IPS-NIHi7 (cell line): ENCODE measurements at regions not wholly inside any gene's neighbourhood (a gene's known extent, or its start where the extent isn't known, plus 50 kb on each side); places are given as distances from the start of the nearest gene placed in this dataset.

Source experiments
- DNase-seq: peaks from one replicate; pipeline ENCODE4 v3.0.0; 2012; ENCODE audit warnings: mixed read lengths; ENCODE audit errors: extremely low spot score

DNA sequence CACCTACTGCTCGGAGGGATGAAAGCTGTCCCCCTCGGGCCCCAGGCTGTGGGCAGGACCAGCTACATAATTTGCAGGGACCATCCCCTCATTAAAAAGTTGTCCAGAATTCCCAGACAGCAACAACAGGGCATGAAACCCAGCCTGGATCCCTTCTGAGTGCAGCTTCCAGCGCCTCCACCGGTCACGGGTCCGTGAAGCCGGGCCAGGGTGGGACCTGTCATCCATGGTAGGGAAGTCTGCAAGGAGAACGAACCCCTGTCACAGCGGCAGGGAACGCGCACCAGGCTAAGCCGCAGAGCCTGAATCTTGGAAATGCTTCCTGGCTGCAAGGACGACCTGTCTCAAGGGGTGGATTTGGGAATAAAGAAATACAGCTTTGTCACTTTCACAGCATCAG is 214.2 kb downstream of the RBFOX3 start:
- no peak for DNase-seq

DNA sequence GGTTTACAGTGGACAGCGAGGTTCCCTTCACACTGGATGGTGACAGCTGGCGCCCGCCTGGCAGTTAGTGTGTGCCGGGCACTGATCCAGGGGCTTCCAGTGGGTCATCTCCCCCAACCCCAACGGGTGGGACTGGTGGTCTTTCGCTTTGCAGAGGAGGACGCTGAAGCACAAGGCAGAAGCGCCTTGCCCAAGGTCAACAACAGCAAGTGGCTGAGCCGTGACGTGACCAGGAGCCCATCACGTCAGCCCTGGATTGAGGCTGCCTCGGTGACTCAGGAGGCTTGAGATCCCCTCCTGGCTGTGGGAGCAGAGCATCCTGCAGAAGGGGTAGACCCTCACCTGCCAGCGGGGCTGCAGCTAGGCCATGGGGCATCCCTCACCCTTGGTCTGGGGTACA is 215.3 kb downstream of the RBFOX3 start:
- no peak for DNase-seq

DNA sequence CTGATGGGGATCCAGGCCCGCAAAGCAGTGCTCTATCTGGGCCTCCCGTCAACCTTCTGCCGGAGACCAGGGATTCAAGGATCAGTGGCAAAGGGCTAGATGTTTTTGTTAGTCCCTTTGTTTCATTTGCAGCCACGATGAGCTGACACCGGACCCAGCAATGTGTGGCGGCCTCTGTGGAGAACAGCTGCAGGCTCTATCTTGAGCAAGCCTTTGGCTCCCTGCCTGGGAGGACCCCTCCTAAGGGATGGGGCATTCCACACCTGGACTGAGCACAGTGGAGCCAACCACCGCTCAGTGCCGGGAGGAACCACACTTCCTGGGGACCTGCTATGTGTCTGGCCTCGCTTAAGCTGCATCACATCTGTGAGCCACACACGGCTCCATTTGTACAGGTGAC is 215.8 kb downstream of the RBFOX3 start:
- DNase-seq, result no peak

DNA sequence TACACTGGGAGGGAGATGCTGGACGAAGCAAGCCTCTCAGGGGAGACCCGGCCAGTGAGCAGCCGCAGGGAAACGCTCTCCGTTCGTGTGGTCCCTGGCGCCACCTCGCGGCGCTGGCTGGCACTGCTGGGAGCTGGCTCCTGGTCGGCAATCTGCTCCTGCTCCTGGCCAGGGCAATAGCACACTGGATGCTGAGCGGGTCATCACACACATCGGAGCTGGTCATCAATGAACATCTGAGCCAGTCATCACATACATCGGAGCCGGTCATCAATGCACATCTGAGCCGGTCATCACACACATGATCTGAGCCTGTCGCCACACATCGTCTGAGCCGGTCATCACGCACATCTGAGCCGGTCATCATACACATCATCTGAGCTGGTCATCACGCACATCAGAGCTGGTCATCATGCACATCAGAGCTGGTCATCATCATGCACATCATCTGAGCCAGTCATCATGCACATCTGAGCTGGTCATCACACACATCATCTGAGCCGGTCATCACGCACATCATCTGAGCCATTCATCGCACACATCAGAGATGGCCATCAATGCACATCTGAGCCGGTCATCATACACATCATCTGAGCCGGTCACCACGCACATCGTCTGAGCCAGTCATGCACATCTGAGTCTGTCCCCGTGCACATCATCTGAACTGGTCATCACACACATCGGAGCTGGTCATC is 217.3 kb downstream of the RBFOX3 start:
- DNase-seq, result peak; percentile 95

DNA sequence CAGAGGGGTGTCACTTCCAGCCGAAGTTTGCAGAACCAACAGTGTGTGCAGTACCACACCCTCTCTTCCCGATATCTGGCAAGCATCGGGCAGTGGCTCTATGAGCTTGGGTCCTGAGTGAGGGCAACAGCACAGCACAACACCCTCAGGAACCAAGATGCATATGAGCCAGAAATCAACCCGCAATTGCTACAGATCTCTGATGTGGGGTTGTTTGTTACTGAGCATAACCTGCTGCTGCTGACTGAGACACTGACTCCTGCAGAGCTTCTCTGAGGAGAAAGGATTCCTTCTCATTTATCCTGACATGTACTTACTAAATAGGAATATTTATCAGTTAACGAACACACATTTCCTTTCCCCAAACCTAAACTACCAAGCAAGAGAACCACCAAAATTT is 218.3 kb downstream of the RBFOX3 start:
- no peak for DNase-seq

DNA sequence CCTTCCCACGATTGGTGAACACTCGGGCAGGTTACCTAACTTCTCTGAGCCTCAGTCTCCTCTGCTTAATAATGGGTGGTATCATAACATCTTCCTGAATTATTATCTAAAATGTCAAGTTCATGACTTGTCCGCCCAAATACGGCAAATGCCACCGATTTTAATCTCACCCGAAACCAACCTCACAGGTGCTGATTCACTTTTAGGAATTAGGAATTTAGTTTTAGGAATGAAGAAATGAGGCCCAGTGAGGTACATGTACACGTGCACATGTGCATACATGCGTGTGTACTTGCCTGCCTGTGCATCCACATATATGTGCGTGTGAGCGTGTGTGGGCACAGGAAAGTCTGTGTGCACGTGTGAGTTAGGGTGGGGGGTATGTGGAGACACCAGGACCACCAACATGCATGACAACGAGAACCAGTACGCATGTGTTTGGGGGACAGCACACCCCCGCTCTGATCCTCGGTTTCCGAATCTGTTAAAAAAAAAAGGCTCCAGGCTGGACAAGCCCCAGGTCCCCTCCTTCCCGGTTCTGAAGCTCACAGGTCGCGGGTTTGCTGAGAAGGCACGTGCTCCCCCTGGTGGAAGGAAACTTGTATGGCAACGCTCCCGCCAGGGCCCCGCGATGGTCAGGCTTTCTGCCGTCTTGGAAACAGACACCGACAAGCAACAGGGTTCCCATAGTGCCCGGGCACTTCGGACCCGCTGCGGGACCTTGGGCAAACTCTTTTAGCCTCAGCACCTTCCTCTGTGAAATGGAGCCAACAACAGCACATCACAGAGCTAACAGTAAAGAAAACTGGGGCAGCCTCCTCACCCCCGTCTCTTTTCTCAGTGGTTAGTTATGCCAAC is 219.2 kb downstream of the RBFOX3 start:
- DNase-seq, result peak; percentile 89

DNA sequence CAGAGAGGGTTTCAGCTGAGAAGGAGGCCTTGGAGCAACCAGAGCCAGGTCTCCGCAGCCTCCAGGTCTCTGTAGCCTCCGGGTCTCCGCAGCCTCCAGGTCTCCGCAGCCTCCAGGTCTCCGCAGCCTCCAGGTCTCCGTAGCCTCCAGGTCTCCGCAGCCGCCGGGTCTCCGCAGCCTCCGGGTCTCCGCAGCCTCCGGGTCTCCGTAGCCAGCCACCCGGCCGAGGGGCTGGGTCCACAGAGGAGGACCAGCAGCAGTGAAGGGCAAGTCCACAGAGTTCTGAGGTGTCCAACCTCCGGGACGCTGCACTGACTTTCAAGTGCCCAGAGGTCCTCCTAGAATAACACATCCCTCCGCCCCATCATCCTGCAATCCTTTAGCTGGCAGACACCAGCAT is 221.0 kb downstream of the RBFOX3 start:
- no peak for DNase-seq

DNA sequence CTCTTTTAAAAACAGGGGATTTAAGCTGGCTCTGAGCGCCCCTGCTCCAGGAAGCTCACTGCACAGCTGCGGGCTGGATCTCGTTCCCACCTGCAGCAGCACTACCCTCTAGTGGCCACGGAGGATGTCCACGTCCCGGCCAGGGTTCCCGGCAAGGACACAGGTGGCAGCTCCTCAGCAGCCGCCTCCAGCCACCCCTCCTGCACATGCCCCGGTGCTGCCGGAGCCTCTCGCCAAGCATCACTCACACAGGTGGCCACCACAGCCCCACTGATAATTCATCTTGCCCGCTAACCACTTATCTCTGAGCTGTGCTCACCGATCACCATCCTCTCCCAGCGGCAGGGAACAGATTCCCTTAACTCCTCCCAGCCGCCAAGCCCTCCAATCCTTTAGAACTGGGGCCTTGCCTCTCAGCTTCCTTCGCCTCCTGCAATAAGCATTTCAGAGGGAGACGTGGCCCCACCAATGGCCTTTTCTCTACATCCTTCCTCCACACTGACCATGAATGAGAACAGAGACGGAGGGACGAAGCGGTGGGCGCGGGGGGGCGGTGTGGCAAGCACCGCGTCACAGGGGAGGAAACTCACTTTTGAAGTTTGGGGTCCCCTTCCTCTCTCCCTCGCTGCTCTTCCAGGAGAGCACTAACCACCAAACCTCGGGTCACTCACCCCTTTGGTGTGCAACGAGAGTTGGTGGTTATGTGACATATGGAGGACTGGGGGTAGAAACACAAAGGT is 222.1 kb downstream of the RBFOX3 start:
- DNase-seq, result peak; percentile 91

DNA sequence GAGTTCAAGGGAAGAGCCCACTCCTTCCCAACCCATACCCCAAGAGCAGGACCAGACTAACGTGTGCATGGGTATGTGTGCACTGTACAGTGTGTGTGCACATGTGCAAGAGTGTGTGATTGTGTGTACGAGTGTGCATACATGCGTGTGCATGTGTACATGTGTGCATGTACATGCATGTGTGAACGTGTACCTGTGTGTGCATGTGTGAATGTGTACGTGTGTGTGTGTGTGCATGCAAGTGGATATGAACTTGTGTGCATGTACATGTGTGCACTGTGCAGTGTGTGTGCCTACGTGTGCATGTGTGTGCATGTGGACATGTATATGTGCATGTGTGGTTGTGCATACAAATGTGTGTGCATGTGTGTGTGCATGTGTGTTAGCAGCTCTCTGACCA is 223.1 kb downstream of the RBFOX3 start:
- DNase-seq, result no peak

DNA sequence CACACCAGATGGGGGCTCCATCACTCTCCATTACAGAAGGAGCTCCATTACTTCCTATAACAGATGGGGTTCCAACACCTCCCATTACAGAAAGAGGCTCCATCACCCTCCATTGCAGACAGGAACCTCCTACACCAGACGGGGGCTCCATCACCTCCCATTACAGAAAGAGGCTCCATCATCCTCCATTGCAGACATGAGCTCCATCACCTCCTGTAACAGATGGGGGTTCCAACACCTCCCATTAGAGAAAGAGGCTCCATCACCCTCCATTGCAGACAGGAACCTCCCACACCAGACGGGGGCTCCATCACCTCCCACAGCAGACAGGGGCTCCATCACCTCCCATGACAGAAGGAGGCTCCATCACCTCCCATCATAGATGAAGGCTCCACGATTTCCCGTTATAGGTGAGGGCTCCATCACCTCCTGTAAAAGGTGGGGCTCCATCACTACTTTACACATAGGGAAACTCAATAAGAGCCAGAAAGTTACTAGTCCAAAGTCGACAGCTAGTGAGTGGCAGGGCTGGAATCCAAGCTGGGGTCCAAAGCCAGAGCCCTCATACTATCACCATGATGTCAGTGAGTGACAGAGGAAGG is 224.8 kb downstream of the RBFOX3 start:
- no peak for DNase-seq

DNA sequence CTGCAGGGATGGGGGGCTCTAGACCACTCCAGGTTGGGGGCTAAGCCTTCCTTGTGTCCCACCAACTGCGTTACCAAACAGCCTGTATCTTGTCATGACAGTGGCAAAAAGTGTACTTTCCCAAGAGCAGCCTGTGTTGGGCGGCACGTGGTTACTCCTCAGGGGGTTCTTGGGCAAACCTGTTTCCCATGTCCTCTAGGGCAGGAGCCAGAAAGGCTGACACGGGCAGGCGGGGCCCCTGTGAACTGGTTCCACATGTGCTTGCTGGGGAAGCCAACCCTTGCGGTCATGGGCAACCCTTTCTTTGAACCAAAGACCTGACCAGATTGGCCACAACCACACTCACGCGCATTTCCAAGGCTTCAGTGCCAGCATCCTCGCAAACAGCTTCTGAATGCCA is 228.5 kb downstream of the RBFOX3 start:
- no peak for DNase-seq

DNA sequence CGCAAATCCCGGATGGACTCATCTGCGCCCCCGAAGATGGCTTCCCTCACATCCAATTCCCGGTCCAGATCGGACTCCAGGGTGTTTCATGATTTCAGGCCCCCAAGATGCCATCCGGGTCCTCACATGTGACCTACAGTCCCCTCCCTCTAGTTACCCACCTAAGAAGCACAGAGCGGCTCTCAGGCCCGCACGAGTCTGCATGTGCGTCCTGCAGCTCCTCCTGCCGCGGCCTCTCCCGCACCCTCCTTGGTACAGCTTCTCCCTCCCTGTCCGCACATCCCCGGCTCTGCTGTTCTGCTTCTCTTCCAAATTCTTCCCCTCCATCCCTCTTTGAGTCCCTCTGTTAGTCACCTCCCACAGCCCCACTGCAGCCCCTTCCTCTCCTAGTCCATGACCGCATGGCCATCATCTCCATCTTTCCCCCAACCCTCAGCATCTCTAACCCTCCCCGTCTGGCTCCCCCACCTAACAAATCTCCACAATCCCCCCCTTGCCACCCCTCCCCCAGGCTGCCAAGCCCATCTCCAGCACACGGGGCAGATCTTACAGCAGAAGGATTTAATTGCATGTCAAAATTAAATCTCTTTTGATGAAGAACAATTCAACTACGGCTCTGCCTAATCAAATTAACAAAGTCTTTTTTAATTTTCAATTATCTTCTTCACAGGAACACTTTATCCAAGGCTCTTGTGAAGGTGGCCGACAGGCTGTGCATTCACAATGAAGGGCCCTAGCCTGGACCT is 231.0 kb downstream of the RBFOX3 start:
- DNase-seq, result no peak

DNA sequence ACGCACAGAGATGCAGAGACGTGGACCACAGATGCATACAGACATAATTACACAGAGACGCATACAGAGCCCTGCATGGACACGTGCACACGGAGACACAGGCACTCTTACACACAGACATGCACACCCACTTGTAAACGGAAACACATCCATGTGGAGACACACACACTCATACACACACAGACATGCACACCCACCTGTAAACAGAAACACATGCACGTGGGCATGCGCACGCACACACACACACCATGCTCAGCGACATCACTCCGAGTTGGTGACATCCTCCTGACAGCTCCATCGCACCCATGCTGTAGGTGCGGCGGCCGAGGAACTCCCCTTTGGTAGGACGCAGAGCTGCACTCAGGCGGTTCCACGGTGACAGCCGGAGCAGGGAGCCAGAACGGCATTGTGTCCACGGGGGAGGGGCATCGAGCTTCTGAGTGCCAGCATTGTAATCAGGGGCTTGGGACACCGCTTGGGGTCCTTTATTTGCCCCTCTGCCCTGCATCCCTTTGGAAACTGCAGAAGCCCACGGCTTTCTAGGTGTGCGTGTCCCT is 233.5 kb downstream of the RBFOX3 start:
- DNase-seq, result no peak

DNA sequence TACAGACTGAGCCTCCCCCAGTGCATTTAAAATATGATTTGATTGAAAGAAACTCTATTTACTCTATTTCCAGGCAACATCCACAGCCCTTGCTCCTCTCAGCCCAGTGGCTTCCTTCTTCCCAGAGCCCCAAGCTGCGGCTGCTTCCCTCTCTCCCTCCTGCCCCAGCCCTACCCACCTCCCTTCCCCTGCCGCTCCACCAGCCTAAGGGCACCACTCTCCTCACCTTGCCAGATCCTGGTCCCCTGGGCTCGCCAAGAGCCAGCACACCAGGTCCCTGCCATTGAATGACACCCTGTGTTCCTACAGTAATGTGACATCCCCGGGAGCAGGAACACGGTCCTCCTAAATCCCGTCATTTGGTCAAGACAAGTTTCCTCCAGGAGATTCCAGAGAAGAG is 236.0 kb downstream of the RBFOX3 start:
- DNase-seq, result no peak

DNA sequence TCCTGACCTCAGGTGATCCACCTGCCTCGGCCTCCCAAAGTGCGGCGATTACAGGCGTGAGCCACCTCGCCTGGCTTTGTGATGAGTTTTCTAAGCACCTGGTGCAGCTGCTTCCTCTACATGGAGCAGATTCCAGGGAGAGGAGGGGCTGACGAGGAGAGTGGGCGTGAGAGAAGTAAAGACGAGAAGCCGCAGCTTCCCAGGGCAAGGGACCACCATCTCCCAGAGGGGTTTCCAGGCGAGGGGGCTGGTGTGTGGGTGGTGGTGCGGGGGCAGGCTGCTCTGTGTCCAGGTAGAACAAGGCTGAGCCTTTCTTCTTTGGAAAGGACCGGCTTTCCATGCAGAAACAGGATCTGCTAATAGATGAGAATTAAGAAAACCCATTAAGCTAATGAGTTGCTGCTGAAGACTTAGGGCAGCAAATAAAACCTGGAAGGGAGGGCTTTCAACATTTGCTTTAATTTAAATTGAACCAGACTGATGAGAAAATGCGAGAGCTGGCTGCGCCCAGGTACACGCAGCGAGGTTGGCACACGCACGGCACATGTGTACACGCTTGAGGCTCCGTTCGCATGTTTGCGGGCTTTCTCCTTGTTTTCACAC is 236.7 kb downstream of the RBFOX3 start:
- peak; percentile 38 for DNase-seq

DNA sequence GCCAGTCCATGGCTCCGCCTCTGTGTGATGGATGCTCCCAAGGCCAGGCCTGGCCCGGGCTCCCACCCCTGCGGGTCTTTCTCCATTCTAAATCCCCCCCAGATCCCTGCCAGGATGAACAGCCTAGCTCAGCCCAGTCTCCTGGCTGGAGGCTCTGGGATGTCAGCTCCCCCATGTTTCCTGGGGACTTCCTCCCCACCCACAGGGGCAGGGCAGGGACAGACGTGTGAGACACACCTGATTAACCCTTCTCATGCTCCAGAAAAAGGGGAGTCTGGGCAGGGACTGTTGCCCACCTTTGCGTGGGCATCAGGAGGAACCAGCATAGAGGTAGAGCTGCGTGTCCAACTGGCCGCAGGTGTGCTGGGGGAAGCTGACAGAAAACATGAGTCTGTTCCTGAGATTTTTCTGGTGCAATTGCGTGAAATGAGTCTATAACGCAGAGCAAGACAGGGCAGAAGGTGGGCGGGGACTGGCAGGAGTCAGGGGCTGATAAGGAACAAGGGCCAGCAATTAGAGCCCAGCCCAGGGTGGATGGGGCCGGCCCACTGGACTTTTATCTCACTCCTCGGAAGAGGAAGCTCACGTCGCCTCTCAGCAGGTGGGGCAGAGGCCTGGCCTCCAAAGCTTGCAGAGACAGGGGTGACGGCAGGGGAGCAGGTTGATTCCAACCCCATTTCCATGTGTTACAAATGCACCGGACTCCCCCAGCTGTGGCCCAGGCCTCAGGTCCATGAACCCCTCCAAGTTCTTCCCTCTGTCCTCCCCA is 238.2 kb downstream of the RBFOX3 start:
- no peak for DNase-seq

DNA sequence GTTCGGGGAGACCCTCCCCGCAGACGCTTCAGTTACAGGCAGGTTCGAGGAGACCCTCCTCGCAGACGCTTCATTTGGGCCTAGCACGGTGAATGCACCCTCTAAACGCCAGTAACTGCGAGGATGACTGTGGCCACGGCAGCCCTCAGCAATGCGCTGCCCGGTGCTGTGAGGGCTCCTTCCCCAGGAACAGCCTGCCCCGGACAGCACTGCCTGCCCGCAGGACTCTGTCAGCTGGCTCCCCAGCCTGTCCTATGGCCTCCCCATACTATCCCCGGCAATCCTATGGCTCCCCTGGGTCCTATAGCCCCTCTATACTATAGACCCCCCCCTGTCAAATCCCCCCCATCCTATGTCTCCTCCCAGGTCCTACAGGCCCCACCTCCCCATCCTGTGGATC is 238.9 kb downstream of the RBFOX3 start:
- DNase-seq, result no peak

DNA sequence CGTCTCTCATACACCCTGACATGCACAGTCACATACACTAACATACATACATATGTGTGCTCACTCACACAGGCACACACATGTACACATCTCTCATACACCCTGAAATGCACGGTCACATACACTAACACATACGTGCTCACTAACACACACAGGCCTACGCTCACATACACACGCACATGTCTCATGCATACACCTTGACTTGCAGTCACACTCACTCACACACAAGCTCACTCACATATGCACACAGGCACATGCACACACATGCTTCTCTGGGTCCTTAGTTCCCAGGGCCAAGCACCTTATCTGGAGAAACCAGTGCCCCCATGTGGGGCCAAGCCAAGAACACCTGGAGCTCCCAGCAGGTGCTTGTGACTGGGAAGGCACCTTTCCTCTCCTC is 240.3 kb downstream of the RBFOX3 start:
- DNase-seq, result no peak

DNA sequence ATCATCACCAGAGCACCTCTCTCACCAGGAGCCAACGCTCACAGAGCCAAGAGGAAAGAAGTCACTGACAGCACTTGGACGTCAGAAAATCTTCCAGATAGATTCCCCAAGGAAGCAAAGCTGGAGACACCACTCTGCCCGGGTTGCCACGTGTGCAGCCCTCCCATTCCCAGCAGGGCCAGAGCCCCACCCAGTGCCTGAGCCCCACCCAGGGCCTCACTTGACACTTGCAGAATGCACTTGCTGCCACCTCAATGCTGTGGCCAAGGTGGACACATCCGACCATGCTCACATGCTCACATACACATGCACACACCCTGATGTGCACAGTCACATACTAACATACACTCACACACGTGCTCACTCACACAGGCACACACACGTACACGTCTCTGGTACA is 240.7 kb downstream of the RBFOX3 start:
- DNase-seq, result no peak

DNA sequence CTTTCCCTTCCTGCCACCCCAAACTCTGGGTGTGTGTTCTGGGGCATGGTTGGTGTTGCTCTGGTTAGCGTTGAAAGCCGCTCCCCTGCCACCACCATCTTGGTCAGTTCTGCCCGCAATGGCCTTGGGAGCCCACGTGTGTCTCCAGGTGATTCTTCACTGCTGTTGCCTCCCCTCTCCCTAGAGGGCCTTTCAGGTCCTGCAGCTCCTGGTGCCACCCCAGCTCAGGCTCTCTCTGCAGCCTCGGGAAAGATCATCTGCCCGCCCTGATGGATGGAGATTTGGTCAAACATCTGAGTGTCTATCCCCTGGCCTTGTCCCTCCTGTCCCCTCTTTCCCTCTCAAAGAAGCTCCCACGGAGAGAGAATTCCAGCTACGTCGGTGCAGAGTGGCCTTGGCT is 241.3 kb downstream of the RBFOX3 start:
- no peak for DNase-seq
